Tongue (tissue), 2 donors: ENCODE measurements at regions not wholly inside any gene's neighbourhood (a gene's known extent, or its start where the extent isn't known, plus 50 kb on each side); places are given as distances from the start of the nearest gene placed in this dataset. TPM values are rescaled to one million over a fixed set of nuclear protein-coding genes. Genes with fewer than 3 reads are reported as not detected.

Experiments used
- DNase-seq: peaks from one replicate; pipeline ENCODE4 v3.0.0-alpha.2; 2015
- small RNA-seq: library from RNA; depleted of rRNA; stranded (forward); fragments of <200 nt; gene quantifications from one replicate; pipeline ENCODE3, GENCODE V24; 2014; ENCODE audit warnings: low replicate concordance

- no peak for DNase-seq
Measured at GRCh38 chr11:122172352-122173073, 56.5 kb upstream of the BLID start.

DNA sequence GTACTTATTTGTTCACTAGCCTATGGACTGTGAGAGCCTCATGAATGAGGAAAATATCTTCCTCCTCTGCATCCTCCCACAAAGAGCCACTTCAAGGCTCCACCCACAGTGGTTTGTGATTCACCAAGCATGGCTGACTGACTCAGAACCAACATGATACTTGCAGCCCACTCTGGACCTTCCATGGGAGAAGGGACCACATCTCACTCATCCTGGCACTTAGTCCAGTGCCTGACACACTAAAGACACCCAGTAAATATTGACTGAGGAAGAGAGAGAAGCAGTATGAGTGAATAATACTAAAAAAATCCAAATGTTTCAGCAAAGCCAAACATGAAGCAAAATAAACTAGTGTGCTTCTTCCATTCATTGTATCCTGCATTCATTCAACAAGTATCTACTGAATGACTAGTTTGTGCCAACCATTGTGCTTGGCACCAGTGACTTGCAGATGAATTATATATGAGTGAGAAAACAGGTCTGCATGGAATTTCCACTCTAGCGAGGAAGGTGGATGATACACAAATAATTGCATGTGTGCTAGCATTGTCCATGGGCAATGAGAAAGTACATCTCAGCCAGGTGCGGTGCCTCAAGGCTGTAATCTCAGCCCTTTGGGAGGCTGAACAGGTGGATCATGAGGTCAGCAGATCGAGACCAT is 54.9 kb upstream of the BLID start:
- DNase-seq: no peak

DNA sequence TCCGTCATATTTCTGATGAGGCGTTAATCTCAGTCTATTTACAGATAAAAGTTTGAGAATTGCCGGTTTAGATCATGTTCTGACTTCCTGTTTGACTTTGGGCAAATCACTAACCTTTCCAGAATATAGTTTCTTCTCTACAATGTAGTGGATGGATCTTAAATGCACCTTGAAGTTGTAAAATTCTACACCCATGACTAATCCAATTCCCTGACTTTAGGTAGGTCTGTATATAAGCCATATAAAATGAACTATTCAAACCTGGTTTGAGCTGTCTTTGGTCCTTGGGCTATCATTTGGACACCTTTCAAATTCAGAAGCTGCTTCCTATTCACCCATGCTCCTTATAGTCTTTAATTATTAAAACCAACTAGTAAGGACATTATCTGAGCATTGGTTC is 52.2 kb upstream of the BLID start:
- no peak for DNase-seq

DNA sequence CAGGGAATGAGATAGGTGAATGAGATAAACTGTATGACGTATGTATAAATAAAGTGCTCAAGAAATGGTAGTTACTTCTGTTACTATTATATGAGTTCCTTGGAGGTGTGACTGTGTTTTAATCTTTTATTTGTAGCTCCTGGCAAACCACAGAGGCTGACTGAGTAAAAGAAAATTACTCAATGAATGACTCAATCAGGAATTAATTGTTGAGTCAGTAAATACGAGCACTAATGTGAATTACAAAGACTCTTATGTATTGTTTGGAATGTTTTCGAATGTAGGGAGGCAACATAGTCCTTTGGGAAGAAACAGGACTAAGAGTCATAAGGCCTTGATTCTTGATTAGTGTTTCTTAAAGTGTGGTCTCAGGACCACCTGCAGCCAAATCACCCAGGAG is 51.1 kb upstream of the BLID start:
- DNase-seq: no peak

- DNase-seq: peak; percentile 49
Measured at GRCh38 chr11:122165607-122166371, 49.8 kb upstream of the BLID start.

Small RNA genes lying in the stretch of these regions (small RNA-seq; reads per million reads assigned to genes)
- not detected for gene RNU4ATAC10P
- not detected for gene RNU4ATAC5P
- not detected for gene RNU6-592P
